ENCODE measurements at regions not wholly inside any gene's neighbourhood (a gene's known extent, or its start where the extent isn't known, plus 50 kb on each side); places are given as distances from the start of the nearest gene placed in this dataset.
A peak's percentile ranks its signal among the peaks of the same experiment; 100 is the strongest.

- Histone ChIP-seq H3K27ac (no peak overlapping the region), H3K9me3 (peaks cover 0 to 7% of the 10 kb centered on the region in 2 donors), H3K4me1 (no peaks in the 10 kb centered on the region), H3K27me3 (no peaks in the 10 kb centered on the region), H3K36me3 (no peaks in the 10 kb centered on the region), H3K4me3 (no peak overlapping the region)
- peak; percentile 28 to 50 for TF ChIP-seq CTCF (IDR thresholded peaks at IDR 0.05)
- peak; percentile 78 for DNase-seq (ENCODE audit: low spot score)
Observed at GRCh38 chrX:39705290-39705689, 392.5 kb downstream of the BCOR start.

- H3K4me3 ChIP-seq, result no peak overlapping the region
- no peaks in the 10 kb centered on the region for H3K27me3 ChIP-seq
- no peaks in the 10 kb centered on the region for H3K9me3 ChIP-seq
- H3K36me3 ChIP-seq, result no peaks in the 10 kb centered on the region
- TF ChIP-seq CTCF (IDR thresholded peaks at IDR 0.05), result no peak
- no peak overlapping the region for H3K27ac ChIP-seq
- no peak for DNase-seq (ENCODE audit: low spot score)
- H3K4me1 ChIP-seq, result no peaks in the 10 kb centered on the region
Observed at GRCh38 chrX:39709364-39709763, 388.4 kb downstream of the BCOR start.

GRCh38 chrX:39709812-39710211 is 387.9 kb downstream of the BCOR start:
- Histone ChIP-seq H3K4me1 (no peaks in the 10 kb centered on the region), H3K27ac (no peak overlapping the region), H3K9me3 (no peaks in the 10 kb centered on the region), H3K4me3 (no peak overlapping the region), H3K27me3 (no peaks in the 10 kb centered on the region), H3K36me3 (no peaks in the 10 kb centered on the region)
- no peak for TF ChIP-seq CTCF (IDR thresholded peaks at IDR 0.05)
- DNase-seq (ENCODE audit: low spot score), result no peak

- H3K9me3 ChIP-seq, result no peaks in the 10 kb centered on the region
- no peaks in the 10 kb centered on the region for H3K36me3 ChIP-seq
- DNase-seq (ENCODE audit: low spot score), result no peak
- H3K4me3 ChIP-seq, result no peak overlapping the region
- H3K27me3 ChIP-seq, result no peaks in the 10 kb centered on the region
- no peak for TF ChIP-seq CTCF (IDR thresholded peaks at IDR 0.05)
- H3K4me1 ChIP-seq, result no peaks in the 10 kb centered on the region
- H3K27ac ChIP-seq, result no peak overlapping the region
Observed at GRCh38 chrX:39710776-39711175, 387.0 kb downstream of the BCOR start.

- Histone ChIP-seq H3K4me3 (no peak overlapping the region), H3K36me3 (no peaks in the 10 kb centered on the region), H3K4me1 (no peaks in the 10 kb centered on the region), H3K27me3 (no peaks in the 10 kb centered on the region), H3K9me3 (no peaks in the 10 kb centered on the region), H3K27ac (no peak overlapping the region)
- no peak for DNase-seq (ENCODE audit: low spot score)
- no peak for TF ChIP-seq CTCF (IDR thresholded peaks at IDR 0.05)
Observed at GRCh38 chrX:39714471-39714870, 383.3 kb downstream of the BCOR start.

GRCh38 chrX:39716401-39716800 is 381.4 kb downstream of the BCOR start:
- no peak for TF ChIP-seq CTCF (IDR thresholded peaks at IDR 0.05)
- H3K4me1 ChIP-seq, result peaks cover 0 to 7% of the 10 kb centered on the region in 2 donors
- no peaks in the 10 kb centered on the region for H3K36me3 ChIP-seq
- H3K27me3 ChIP-seq, result no peaks in the 10 kb centered on the region
- no peak overlapping the region for H3K27ac ChIP-seq
- no peaks in the 10 kb centered on the region for H3K9me3 ChIP-seq
- no peak overlapping the region for H3K4me3 ChIP-seq
- DNase-seq (ENCODE audit: low spot score), result no peak

Data from right atrium auricular region (tissue), 2 donors.